K562 (cell line): ENCODE measurements at regions not wholly inside any gene's neighbourhood (a gene's known extent, or its start where the extent isn't known, plus 50 kb on each side); places are given as distances from the start of the nearest gene placed in this dataset.

ENCODE experiments used
- ATAC-seq: fragments of 200-7000 bp; cut with Tn5 transposase; 3 replicates; pipeline ENCODE4 v1.9.1; 2020; ENCODE audit warnings: moderate library complexity
- BruUV-seq: library from RNA; stranded (reverse); fragments of 400-500 nt; replicated peaks from 2 replicates; lab custom pipeline; 2021; lab: Mats Ljungman, UMichigan
- CTCF ChIA-PET: fragments of 300-600 bp; formaldehyde crosslinking; extraction: SDS; loops from one replicate; lab custom pipeline; 2021; ENCODE audit warnings: low intra/inter-chr PET ratio; lab: Yijun Ruan, JAX
- POLR2A ChIA-PET: fragments of 300-600, 350-650 bp; sonication (Branson Sonifier 250); formaldehyde crosslinking; extraction: SDS; loops from one replicate; lab custom pipeline; 2021; ENCODE audit warnings: antibody characterized with exemption, inconsistent platforms; lab: Yijun Ruan, JAX
- DNase-seq, 4 experiments: peaks; one replicate each; pipeline versions ENCODE4 v3.0.0 to v3.0.0-alpha.2; 2011 to 2018; ENCODE audit warnings: low spot score in 3 of 4, mixed read lengths in 3 of 4; ENCODE audit errors: extremely low read depth in 1 of 4
- FAIRE-seq: peaks from 2 replicates; lab custom pipeline; 2011; peaks lifted over from hg19 to GRCh38; lab: Jason Lieb, UNC
- H2AFZ ChIP-seq: 2 replicates; pipeline ENCODE4 v1.6.0; 2011; ENCODE audit warnings: low read depth, low read length, control low read depth, inconsistent platforms
- H3K27ac ChIP-seq: fragments of 200-600 bp; 3 replicates; pipeline ENCODE4 v1.8.0; 2011; ENCODE audit warnings: low read depth, mild to moderate bottlenecking, control low read depth, inconsistent platforms, low read length, moderate library complexity, mixed read lengths; ENCODE audit errors: extremely low read depth
- H3K27me3 ChIP-seq, 2 experiments: fragments of 300-600 bp in 1 of 2; 2 replicates in 1 of 2; 3 replicates in 1 of 2; pipeline versions ENCODE4 v1.6.0 to v1.8.0; 2011; ENCODE audit warnings: inconsistent platforms in 2 of 2, low read length in 2 of 2, mild to moderate bottlenecking in 1 of 2, mixed read lengths in 1 of 2, moderate library complexity in 1 of 2; ENCODE audit not compliant: control insufficient read depth in 2 of 2, insufficient read depth in 2 of 2
- H3K36me3 ChIP-seq: fragments of 300-600 bp; 3 replicates; pipeline ENCODE4 v1.8.0; 2011; ENCODE audit warnings: mild to moderate bottlenecking, low read length, inconsistent platforms; ENCODE audit not compliant: control insufficient read depth, insufficient read depth
- H3K4me1 ChIP-seq, 2 experiments: fragments of 200-600 bp in 1 of 2; replicated peaks in 1 of 2; 2 replicates in 1 of 2; 3 replicates in 1 of 2; pipeline versions ENCODE4 v1.5.1 to v1.8.0; 2011; ENCODE audit warnings: inconsistent platforms in 2 of 2, low read length in 2 of 2, mild to moderate bottlenecking in 1 of 2, mixed read lengths in 1 of 2, moderate library complexity in 1 of 2; ENCODE audit not compliant: control insufficient read depth in 2 of 2, insufficient read depth in 2 of 2
- H3K4me2 ChIP-seq: 2 replicates; pipeline ENCODE4 v1.6.1; 2011; ENCODE audit warnings: low read length, control low read depth, inconsistent platforms, mixed read lengths; ENCODE audit not compliant: insufficient read depth
- H3K4me3 ChIP-seq: fragments of 200-600 bp; sonication (generic), shearing (Covaris generic); 2 replicates; pipeline ENCODE4 v1.5.1; 2016; ENCODE audit warnings: control low read depth, inconsistent platforms
- H3K79me2 ChIP-seq: fragments of 200-600 bp; 3 replicates; pipeline ENCODE4 v1.8.0; 2011; ENCODE audit warnings: low read length, inconsistent platforms; ENCODE audit not compliant: control insufficient read depth, insufficient read depth
- H3K9ac ChIP-seq, 2 experiments: 2 replicates each; pipeline versions ENCODE4 v1.6.0 to v1.6.1; 2011; ENCODE audit warnings: low read depth in 2 of 2, low read length in 2 of 2, control low read depth in 1 of 2, inconsistent platforms in 1 of 2, mild to moderate bottlenecking in 1 of 2, mixed read lengths in 1 of 2; ENCODE audit not compliant: insufficient read depth in 1 of 2
- H3K9me1 ChIP-seq: one replicate; pipeline ENCODE4 v1.6.0; 2011; ENCODE audit warnings: inconsistent platforms, mild to moderate bottlenecking, low read length, moderate library complexity; ENCODE audit not compliant: control insufficient read depth, insufficient read depth
- H3K9me3 ChIP-seq: replicated peaks from 2 replicates; pipeline ENCODE4 v1.5.1; 2011; ENCODE audit warnings: low read depth, low read length, inconsistent platforms; ENCODE audit not compliant: control insufficient read depth, insufficient read depth
- H4K20me1 ChIP-seq: replicated peaks from 2 replicates; pipeline ENCODE4 v1.6.1; 2011; ENCODE audit warnings: low read length, inconsistent platforms, mixed read lengths; ENCODE audit not compliant: control insufficient read depth, insufficient read depth
- DACH1 ChIP-seq: fragments of 450-650 bp; IDR thresholded peaks from 2 replicates; pipeline ENCODE4 v1.6.1; 2018; ENCODE audit not compliant: partially characterized antibody
- HNRNPK ChIP-seq: fragments of 200-400 bp; formaldehyde crosslinking; IDR thresholded peaks from one replicate; pipeline ENCODE4 v1.6.1; 2018; ENCODE audit warnings: mild to moderate bottlenecking, low read depth, low read length; ENCODE audit not compliant: poor library complexity, severe bottlenecking
- KAT8 ChIP-seq: fragments of 450-650 bp; IDR thresholded peaks from 2 replicates; pipeline ENCODE4 v1.6.1; 2016; ENCODE audit warnings: low read depth, mild to moderate bottlenecking
- MAFF ChIP-seq: IDR thresholded peaks from 2 replicates; pipeline ENCODE4 v1.6.1; 2012; ENCODE audit warnings: low read length, improper control_type of control experiment
- MCM7 ChIP-seq, 2 experiments: fragments of 450-650 bp; IDR thresholded peaks; 2 replicates each; pipeline ENCODE4 v1.6.1; 2016 to 2018
- TEAD4 ChIP-seq, 2 experiments: sonication (generic) in 1 of 2; formaldehyde crosslinking in 1 of 2; IDR thresholded peaks; 2 replicates each; pipeline versions ENCODE4 v1.6.1 to v1.8.0; 2012 to 2022; ENCODE audit warnings: borderline replicate concordance in 1 of 2, inconsistent platforms in 1 of 2, low read length in 1 of 2, mild to moderate bottlenecking in 1 of 2, missing genetic modification reagents in 1 of 2
- TRIM28 ChIP-seq: fragments of 450-650 bp; IDR thresholded peaks from 2 replicates; pipeline ENCODE4 v1.6.1; 2017
- WGBS: fragments of 100-300 bp; shearing (Covaris generic); methylation state at CpG from one replicate; pipeline ENCODE4 v1.1.6; 2016; ENCODE audit warnings: low coverage, mixed read lengths; ENCODE audit not compliant: insufficient coverage; ENCODE audit errors: missing lambda C conversion rate; 5-methylcytosine and 5-hydroxymethylcytosine counted together
- in situ Hi-C: fragments of 300-500 bp; cut with MboI; formaldehyde crosslinking; loops from 4 replicates; pipeline ENCODE4 v1.15.0; 2018; ENCODE audit warnings: inconsistent platforms, mixed read lengths
- intact Hi-C: fragments of 100-400 bp; cut with micrococcal nuclease; formaldehyde crosslinking; loops from 2 replicates; pipeline ENCODE4 v1.14.2; 2022
- TF ChIP-seq, protein P1 (sequence below): IDR thresholded peaks from 2 replicates; pipeline ENCODE4 v1.6.1; 2011; ENCODE audit not compliant: insufficient read length; ENCODE audit errors: extremely low read depth
- TF ChIP-seq, protein P2 (sequence below): fragments of 200-600 bp; sonication (generic); IDR thresholded peaks from one replicate; pipeline ENCODE4 v1.6.1; 2012; ENCODE audit warnings: mild to moderate bottlenecking, low read depth, low read length, inconsistent platforms

GRCh38 chr15:29611057-29611456 is 211.2 kb downstream of the TJP1 start:
- H2AFZ ChIP-seq = no peak overlapping the region
- FAIRE-seq (no peak), ATAC-seq (no peak), DNase-seq (no peak)
- no peak overlapping the region for H3K4me2 ChIP-seq
- H4K20me1 ChIP-seq = no peaks in the 10 kb centered on the region
- intact Hi-C loops = no loop called here
- H3K9me3 ChIP-seq = no peaks in the 10 kb centered on the region
- 0% methylated on average over 3 of the region's 3 CpGs for WGBS
- no peak overlapping the region for H3K27ac ChIP-seq
- no peaks in the 10 kb centered on the region for H3K79me2 ChIP-seq
- no peak overlapping the region for H3K4me3 ChIP-seq
- H3K9ac ChIP-seq = no peak overlapping the region
- H3K4me1 ChIP-seq = no peaks in the 10 kb centered on the region; a peak in 1 of 5 replicates
- BruUV-seq = no TSS peak
- peaks cover 4 to 5% of the 10 kb centered on the region in 2 experiments; a peak in 2 of 5 replicates for H3K27me3 ChIP-seq
- no peaks in the 10 kb centered on the region for H3K9me1 ChIP-seq
- no peaks in the 10 kb centered on the region for H3K36me3 ChIP-seq
- ChIA-PET POLR2A (no interaction called here), CTCF (no interaction called here)
- TF ChIP-seq DACH1 (no peak), MCM7 (IDR thresholded peaks at IDR 0.05) (no peak), TRIM28 (no peak), MAFF (no peak), TEAD4 (IDR thresholded peaks at IDR 0.05; ENCODE audit: low read length) (no peak), TEAD4 (CRISPR knock-in tag; IDR thresholded peaks at IDR 0.05; ENCODE audit: borderline replicate concordance) (no peak), KAT8 (no peak), HNRNPK (no peak)
- TF ChIP-seq, protein P1, sequence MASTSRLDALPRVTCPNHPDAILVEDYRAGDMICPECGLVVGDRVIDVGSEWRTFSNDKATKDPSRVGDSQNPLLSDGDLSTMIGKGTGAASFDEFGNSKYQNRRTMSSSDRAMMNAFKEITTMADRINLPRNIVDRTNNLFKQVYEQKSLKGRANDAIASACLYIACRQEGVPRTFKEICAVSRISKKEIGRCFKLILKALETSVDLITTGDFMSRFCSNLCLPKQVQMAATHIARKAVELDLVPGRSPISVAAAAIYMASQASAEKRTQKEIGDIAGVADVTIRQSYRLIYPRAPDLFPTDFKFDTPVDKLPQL = no peak
- TF ChIP-seq, protein P2, sequence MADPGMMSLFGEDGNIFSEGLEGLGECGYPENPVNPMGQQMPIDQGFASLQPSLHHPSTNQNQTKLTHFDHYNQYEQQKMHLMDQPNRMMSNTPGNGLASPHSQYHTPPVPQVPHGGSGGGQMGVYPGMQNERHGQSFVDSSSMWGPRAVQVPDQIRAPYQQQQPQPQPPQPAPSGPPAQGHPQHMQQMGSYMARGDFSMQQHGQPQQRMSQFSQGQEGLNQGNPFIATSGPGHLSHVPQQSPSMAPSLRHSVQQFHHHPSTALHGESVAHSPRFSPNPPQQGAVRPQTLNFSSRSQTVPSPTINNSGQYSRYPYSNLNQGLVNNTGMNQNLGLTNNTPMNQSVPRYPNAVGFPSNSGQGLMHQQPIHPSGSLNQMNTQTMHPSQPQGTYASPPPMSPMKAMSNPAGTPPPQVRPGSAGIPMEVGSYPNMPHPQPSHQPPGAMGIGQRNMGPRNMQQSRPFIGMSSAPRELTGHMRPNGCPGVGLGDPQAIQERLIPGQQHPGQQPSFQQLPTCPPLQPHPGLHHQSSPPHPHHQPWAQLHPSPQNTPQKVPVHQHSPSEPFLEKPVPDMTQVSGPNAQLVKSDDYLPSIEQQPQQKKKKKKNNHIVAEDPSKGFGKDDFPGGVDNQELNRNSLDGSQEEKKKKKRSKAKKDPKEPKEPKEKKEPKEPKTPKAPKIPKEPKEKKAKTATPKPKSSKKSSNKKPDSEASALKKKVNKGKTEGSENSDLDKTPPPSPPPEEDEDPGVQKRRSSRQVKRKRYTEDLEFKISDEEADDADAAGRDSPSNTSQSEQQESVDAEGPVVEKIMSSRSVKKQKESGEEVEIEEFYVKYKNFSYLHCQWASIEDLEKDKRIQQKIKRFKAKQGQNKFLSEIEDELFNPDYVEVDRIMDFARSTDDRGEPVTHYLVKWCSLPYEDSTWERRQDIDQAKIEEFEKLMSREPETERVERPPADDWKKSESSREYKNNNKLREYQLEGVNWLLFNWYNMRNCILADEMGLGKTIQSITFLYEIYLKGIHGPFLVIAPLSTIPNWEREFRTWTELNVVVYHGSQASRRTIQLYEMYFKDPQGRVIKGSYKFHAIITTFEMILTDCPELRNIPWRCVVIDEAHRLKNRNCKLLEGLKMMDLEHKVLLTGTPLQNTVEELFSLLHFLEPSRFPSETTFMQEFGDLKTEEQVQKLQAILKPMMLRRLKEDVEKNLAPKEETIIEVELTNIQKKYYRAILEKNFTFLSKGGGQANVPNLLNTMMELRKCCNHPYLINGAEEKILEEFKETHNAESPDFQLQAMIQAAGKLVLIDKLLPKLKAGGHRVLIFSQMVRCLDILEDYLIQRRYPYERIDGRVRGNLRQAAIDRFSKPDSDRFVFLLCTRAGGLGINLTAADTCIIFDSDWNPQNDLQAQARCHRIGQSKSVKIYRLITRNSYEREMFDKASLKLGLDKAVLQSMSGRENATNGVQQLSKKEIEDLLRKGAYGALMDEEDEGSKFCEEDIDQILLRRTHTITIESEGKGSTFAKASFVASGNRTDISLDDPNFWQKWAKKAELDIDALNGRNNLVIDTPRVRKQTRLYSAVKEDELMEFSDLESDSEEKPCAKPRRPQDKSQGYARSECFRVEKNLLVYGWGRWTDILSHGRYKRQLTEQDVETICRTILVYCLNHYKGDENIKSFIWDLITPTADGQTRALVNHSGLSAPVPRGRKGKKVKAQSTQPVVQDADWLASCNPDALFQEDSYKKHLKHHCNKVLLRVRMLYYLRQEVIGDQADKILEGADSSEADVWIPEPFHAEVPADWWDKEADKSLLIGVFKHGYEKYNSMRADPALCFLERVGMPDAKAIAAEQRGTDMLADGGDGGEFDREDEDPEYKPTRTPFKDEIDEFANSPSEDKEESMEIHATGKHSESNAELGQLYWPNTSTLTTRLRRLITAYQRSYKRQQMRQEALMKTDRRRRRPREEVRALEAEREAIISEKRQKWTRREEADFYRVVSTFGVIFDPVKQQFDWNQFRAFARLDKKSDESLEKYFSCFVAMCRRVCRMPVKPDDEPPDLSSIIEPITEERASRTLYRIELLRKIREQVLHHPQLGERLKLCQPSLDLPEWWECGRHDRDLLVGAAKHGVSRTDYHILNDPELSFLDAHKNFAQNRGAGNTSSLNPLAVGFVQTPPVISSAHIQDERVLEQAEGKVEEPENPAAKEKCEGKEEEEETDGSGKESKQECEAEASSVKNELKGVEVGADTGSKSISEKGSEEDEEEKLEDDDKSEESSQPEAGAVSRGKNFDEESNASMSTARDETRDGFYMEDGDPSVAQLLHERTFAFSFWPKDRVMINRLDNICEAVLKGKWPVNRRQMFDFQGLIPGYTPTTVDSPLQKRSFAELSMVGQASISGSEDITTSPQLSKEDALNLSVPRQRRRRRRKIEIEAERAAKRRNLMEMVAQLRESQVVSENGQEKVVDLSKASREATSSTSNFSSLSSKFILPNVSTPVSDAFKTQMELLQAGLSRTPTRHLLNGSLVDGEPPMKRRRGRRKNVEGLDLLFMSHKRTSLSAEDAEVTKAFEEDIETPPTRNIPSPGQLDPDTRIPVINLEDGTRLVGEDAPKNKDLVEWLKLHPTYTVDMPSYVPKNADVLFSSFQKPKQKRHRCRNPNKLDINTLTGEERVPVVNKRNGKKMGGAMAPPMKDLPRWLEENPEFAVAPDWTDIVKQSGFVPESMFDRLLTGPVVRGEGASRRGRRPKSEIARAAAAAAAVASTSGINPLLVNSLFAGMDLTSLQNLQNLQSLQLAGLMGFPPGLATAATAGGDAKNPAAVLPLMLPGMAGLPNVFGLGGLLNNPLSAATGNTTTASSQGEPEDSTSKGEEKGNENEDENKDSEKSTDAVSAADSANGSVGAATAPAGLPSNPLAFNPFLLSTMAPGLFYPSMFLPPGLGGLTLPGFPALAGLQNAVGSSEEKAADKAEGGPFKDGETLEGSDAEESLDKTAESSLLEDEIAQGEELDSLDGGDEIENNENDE = no peak
- TF ChIP-seq, all 486 proteins: peak for 0
- in situ Hi-C loops = no loop called here
